WTC11 (cell line): ENCODE measurements at regions not wholly inside any gene's neighbourhood (a gene's known extent, or its start where the extent isn't known, plus 50 kb on each side); places are given as distances from the start of the nearest gene placed in this dataset.

Experiments
- ATAC-seq: fragments of 200-7000 bp; cut with Tn5 transposase; 2 replicates; pipeline ENCODE4 v1.10.0; 2021; ENCODE audit warnings: mild to moderate bottlenecking, moderate library complexity
- CTCF ChIA-PET: fragments of 300-600 bp; sonication (Branson Sonifier 250); formaldehyde crosslinking; loops from one replicate; lab custom pipeline; 2021; ENCODE audit warnings: antibody characterized with exemption; lab: Charles Lee
- POLR2A ChIA-PET: fragments of 350-600 bp; sonication (Branson Sonifier 250); formaldehyde crosslinking; loops from one replicate; lab custom pipeline; 2021; ENCODE audit warnings: antibody characterized with exemption; lab: Charles Lee
- DNase-seq: peaks from one replicate; pipeline ENCODE4 v3.0.0; 2021; ENCODE audit warnings: low spot score
- H3K27ac Mint-ChIP-seq: 2 replicates; pipeline ENCODE4 v1.8.0; 2021; ENCODE audit warnings: mixed read lengths
- H3K27me3 Mint-ChIP-seq: 2 replicates; pipeline ENCODE4 v1.8.0; 2021; ENCODE audit warnings: low read depth, mild to moderate bottlenecking, moderate library complexity, mixed read lengths
- H3K36me3 Mint-ChIP-seq: 2 replicates; pipeline ENCODE4 v1.8.0; 2021; ENCODE audit warnings: mixed read lengths
- H3K4me1 Mint-ChIP-seq: 2 replicates; pipeline ENCODE4 v1.8.0; 2022; ENCODE audit warnings: mixed read lengths
- H3K4me3 Mint-ChIP-seq: 2 replicates; pipeline ENCODE4 v1.8.0; 2021; ENCODE audit warnings: mild to moderate bottlenecking, moderate library complexity, mixed read lengths
- H3K9me3 Mint-ChIP-seq: 2 replicates; pipeline ENCODE4 v1.8.0; 2021; ENCODE audit warnings: mixed read lengths
- AFF4 ChIP-seq: sonication (generic); formaldehyde crosslinking; IDR thresholded peaks from 2 replicates; pipeline ENCODE4 v1.8.1; 2023; ENCODE audit warnings: mild to moderate bottlenecking, missing genetic modification reagents, borderline replicate concordance
- AR ChIP-seq: fragments of 250-450 bp; sonication (Bioruptor Pico); IDR thresholded peaks from 2 replicates; pipeline ENCODE4 v1.9.0; 2021; ENCODE audit warnings: mild to moderate bottlenecking
- FOXJ3 ChIP-seq: sonication (generic); formaldehyde crosslinking; IDR thresholded peaks from 2 replicates; pipeline ENCODE4 v1.9.0; 2021; ENCODE audit warnings: missing genetic modification reagents, mild to moderate bottlenecking, borderline replicate concordance
- MXD4 ChIP-seq: fragments of 250-450 bp; sonication (Bioruptor Pico); IDR thresholded peaks from 2 replicates; pipeline ENCODE4 v1.8.0; 2021; ENCODE audit warnings: mild to moderate bottlenecking, moderate library complexity, borderline replicate concordance
- NFE2L1 ChIP-seq: sonication (generic); formaldehyde crosslinking; IDR thresholded peaks from 2 replicates; pipeline ENCODE4 v1.8.1; 2023; ENCODE audit warnings: missing genetic modification reagents
- RELA ChIP-seq: sonication (generic); formaldehyde crosslinking; IDR thresholded peaks from 2 replicates; pipeline ENCODE4 v1.8.1; 2022; ENCODE audit warnings: missing genetic modification reagents, mild to moderate bottlenecking, borderline replicate concordance
- RORB ChIP-seq: fragments of 250-450 bp; sonication (Bioruptor Pico); IDR thresholded peaks from 2 replicates; pipeline ENCODE4 v1.9.0; 2021; ENCODE audit warnings: mild to moderate bottlenecking
- SP1 ChIP-seq: sonication (generic); formaldehyde crosslinking; conservative IDR thresholded peaks from 2 replicates; pipeline ENCODE4 v1.8.1; 2022; ENCODE audit warnings: missing genetic modification reagents
- ZNF121 ChIP-seq: sonication (generic); formaldehyde crosslinking; IDR thresholded peaks from 2 replicates; pipeline ENCODE4 v1.8.0; 2023; ENCODE audit warnings: missing genetic modification reagents
- ZNF138 ChIP-seq: sonication (generic); formaldehyde crosslinking; conservative IDR thresholded peaks from 2 replicates; pipeline ENCODE4 v1.8.1; 2022; ENCODE audit warnings: mild to moderate bottlenecking, moderate library complexity, missing genetic modification reagents
- TF ChIP-seq, protein P1 (sequence below): sonication (generic); formaldehyde crosslinking; IDR thresholded peaks from 2 replicates; pipeline ENCODE4 v1.8.0; 2022; ENCODE audit warnings: missing genetic modification reagents
- TF ChIP-seq, protein P2 (sequence below): sonication (generic); formaldehyde crosslinking; conservative IDR thresholded peaks from 2 replicates; pipeline ENCODE4 v1.8.1; 2023; ENCODE audit warnings: mild to moderate bottlenecking, low read depth, missing genetic modification reagents, moderate library complexity
- TF ChIP-seq, protein P3 (sequence below): sonication (generic); formaldehyde crosslinking; IDR thresholded peaks from 2 replicates; pipeline ENCODE4 v1.8.1; 2023; ENCODE audit warnings: mild to moderate bottlenecking, missing genetic modification reagents
- TF ChIP-seq, protein P4 (sequence below): sonication (generic); formaldehyde crosslinking; IDR thresholded peaks from 2 replicates; pipeline ENCODE4 v1.8.1; 2022; ENCODE audit warnings: low read depth, mild to moderate bottlenecking, moderate library complexity, missing genetic modification reagents, borderline replicate concordance
- TF ChIP-seq, protein P5 (sequence below): fragments of 250-450 bp; sonication (Bioruptor Pico); IDR thresholded peaks from 2 replicates; pipeline ENCODE4 v2.1.2; 2022; ENCODE audit warnings: mild to moderate bottlenecking, moderate library complexity
- TF ChIP-seq, protein P6 (sequence below): sonication (generic); formaldehyde crosslinking; IDR thresholded peaks from 2 replicates; pipeline ENCODE4 v1.8.1; 2023; ENCODE audit warnings: mild to moderate bottlenecking, missing genetic modification reagents, moderate library complexity

DNA sequence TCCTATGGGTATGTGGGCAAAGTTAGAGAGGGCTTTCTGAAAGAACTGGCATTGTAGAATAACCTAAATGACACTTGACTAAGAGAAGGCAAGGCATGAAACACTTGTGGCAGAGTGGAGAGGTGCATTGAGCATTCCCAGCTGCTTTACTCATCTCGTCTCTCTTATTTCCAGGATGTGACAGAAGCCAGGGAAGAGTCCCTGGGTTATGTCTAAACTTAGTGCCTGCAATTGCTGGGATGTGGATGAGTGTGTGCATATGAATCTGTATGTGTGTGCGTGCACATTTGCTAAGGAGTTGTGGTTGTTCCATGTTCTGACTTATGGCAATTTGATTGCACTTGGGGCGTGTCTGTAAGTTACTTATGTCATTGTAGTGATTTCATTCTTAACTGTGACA lies 1326.5 kb upstream of the B3GALT2 start:
- ATAC-seq: no peak

GRCh38 chr1:194512345-194512744 lies 1325.9 kb upstream of the B3GALT2 start:
- no peak overlapping the region for H3K4me3 Mint-ChIP-seq
- no peak for TF ChIP-seq AR (CRISPR knock-in tag)
- TF ChIP-seq, protein P1, sequence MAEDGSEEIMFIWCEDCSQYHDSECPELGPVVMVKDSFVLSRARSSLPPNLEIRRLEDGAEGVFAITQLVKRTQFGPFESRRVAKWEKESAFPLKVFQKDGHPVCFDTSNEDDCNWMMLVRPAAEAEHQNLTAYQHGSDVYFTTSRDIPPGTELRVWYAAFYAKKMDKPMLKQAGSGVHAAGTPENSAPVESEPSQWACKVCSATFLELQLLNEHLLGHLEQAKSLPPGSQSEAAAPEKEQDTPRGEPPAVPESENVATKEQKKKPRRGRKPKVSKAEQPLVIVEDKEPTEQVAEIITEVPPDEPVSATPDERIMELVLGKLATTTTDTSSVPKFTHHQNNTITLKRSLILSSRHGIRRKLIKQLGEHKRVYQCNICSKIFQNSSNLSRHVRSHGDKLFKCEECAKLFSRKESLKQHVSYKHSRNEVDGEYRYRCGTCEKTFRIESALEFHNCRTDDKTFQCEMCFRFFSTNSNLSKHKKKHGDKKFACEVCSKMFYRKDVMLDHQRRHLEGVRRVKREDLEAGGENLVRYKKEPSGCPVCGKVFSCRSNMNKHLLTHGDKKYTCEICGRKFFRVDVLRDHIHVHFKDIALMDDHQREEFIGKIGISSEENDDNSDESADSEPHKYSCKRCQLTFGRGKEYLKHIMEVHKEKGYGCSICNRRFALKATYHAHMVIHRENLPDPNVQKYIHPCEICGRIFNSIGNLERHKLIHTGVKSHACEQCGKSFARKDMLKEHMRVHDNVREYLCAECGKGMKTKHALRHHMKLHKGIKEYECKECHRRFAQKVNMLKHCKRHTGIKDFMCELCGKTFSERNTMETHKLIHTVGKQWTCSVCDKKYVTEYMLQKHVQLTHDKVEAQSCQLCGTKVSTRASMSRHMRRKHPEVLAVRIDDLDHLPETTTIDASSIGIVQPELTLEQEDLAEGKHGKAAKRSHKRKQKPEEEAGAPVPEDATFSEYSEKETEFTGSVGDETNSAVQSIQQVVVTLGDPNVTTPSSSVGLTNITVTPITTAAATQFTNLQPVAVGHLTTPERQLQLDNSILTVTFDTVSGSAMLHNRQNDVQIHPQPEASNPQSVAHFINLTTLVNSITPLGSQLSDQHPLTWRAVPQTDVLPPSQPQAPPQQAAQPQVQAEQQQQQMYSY (CRISPR knock-in tag): no peak
- TF ChIP-seq, protein P2, sequence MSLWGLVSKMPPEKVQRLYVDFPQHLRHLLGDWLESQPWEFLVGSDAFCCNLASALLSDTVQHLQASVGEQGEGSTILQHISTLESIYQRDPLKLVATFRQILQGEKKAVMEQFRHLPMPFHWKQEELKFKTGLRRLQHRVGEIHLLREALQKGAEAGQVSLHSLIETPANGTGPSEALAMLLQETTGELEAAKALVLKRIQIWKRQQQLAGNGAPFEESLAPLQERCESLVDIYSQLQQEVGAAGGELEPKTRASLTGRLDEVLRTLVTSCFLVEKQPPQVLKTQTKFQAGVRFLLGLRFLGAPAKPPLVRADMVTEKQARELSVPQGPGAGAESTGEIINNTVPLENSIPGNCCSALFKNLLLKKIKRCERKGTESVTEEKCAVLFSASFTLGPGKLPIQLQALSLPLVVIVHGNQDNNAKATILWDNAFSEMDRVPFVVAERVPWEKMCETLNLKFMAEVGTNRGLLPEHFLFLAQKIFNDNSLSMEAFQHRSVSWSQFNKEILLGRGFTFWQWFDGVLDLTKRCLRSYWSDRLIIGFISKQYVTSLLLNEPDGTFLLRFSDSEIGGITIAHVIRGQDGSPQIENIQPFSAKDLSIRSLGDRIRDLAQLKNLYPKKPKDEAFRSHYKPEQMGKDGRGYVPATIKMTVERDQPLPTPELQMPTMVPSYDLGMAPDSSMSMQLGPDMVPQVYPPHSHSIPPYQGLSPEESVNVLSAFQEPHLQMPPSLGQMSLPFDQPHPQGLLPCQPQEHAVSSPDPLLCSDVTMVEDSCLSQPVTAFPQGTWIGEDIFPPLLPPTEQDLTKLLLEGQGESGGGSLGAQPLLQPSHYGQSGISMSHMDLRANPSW (CRISPR knock-in tag): no peak
- no peak for TF ChIP-seq ZNF121 (CRISPR knock-in tag)
- TF ChIP-seq AFF4 (CRISPR knock-in tag): no peak
- no peak for TF ChIP-seq MXD4
- TF ChIP-seq, protein P3, sequence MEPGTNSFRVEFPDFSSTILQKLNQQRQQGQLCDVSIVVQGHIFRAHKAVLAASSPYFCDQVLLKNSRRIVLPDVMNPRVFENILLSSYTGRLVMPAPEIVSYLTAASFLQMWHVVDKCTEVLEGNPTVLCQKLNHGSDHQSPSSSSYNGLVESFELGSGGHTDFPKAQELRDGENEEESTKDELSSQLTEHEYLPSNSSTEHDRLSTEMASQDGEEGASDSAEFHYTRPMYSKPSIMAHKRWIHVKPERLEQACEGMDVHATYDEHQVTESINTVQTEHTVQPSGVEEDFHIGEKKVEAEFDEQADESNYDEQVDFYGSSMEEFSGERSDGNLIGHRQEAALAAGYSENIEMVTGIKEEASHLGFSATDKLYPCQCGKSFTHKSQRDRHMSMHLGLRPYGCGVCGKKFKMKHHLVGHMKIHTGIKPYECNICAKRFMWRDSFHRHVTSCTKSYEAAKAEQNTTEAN (CRISPR knock-in tag): no peak
- TF ChIP-seq, protein P4, sequence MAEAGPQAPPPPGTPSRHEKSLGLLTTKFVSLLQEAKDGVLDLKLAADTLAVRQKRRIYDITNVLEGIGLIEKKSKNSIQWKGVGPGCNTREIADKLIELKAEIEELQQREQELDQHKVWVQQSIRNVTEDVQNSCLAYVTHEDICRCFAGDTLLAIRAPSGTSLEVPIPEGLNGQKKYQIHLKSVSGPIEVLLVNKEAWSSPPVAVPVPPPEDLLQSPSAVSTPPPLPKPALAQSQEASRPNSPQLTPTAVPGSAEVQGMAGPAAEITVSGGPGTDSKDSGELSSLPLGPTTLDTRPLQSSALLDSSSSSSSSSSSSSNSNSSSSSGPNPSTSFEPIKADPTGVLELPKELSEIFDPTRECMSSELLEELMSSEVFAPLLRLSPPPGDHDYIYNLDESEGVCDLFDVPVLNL (CRISPR knock-in tag): no peak
- no peak for TF ChIP-seq FOXJ3 (CRISPR knock-in tag)
- no peaks in the 10 kb centered on the region for H3K27me3 Mint-ChIP-seq
- POLR2A ChIA-PET: no interaction called here
- no peak overlapping the region for H3K27ac Mint-ChIP-seq
- H3K36me3 Mint-ChIP-seq: peaks cover 23% of the 10 kb centered on the region
- H3K4me1 Mint-ChIP-seq: no peaks in the 10 kb centered on the region
- peaks cover 33% of the 10 kb centered on the region for H3K9me3 Mint-ChIP-seq
- CTCF ChIA-PET: no interaction called here
- DNase-seq (no peak), ATAC-seq (no peak)

More for the DNA sequence above, 1326.5 kb upstream of the B3GALT2 start:
- H3K4me1 Mint-ChIP-seq: peaks cover 4% of the 10 kb centered on the region
- H3K27ac Mint-ChIP-seq: no peak overlapping the region
- CTCF ChIA-PET: no interaction called here
- POLR2A ChIA-PET: no interaction called here
- peaks cover 33% of the 10 kb centered on the region for H3K9me3 Mint-ChIP-seq
- peaks cover 23% of the 10 kb centered on the region for H3K36me3 Mint-ChIP-seq
- H3K4me3 Mint-ChIP-seq: no peak overlapping the region
- no peaks in the 10 kb centered on the region for H3K27me3 Mint-ChIP-seq
- no peak for DNase-seq
- TF ChIP-seq, protein P5, sequence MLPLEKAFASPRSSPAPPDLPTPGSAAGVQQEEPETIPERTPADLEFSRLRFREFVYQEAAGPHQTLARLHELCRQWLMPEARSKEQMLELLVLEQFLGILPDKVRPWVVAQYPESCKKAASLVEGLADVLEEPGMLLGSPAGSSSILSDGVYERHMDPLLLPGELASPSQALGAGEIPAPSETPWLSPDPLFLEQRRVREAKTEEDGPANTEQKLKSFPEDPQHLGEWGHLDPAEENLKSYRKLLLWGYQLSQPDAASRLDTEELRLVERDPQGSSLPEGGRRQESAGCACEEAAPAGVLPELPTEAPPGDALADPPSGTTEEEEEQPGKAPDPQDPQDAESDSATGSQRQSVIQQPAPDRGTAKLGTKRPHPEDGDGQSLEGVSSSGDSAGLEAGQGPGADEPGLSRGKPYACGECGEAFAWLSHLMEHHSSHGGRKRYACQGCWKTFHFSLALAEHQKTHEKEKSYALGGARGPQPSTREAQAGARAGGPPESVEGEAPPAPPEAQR (CRISPR knock-in tag): no peak
- TF ChIP-seq, protein P6, sequence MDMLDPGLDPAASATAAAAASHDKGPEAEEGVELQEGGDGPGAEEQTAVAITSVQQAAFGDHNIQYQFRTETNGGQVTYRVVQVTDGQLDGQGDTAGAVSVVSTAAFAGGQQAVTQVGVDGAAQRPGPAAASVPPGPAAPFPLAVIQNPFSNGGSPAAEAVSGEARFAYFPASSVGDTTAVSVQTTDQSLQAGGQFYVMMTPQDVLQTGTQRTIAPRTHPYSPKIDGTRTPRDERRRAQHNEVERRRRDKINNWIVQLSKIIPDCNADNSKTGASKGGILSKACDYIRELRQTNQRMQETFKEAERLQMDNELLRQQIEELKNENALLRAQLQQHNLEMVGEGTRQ (CRISPR knock-in tag): no peak
- TF ChIP-seq NFE2L1 (CRISPR knock-in tag) (no peak), RELA (CRISPR knock-in tag) (no peak), SP1 (CRISPR knock-in tag) (no peak), RORB (CRISPR knock-in tag) (no peak), ZNF138 (no peak)
